Upper lobe of right lung (tissue), 1 donor: ENCODE measurements at regions not wholly inside any gene's neighbourhood (a gene's known extent, or its start where the extent isn't known, plus 50 kb on each side); places are given as distances from the start of the nearest gene placed in this dataset.

Source experiments
- ATAC-seq: fragments of 200-7000 bp; cut with Tn5 transposase; one replicate; pipeline ENCODE4 v1.9.1; 2020; ENCODE audit warnings: mild to moderate bottlenecking, moderate library complexity
- DNase-seq: peaks from one replicate; pipeline ENCODE4 v3.0.0-alpha.2; 2020
- H3K27ac ChIP-seq: fragments of 200-600 bp; one replicate; pipeline ENCODE4 v1.8.0; 2022
- H3K27me3 ChIP-seq: fragments of 200-600 bp; one replicate; pipeline ENCODE4 v1.8.0; 2022; ENCODE audit warnings: mild to moderate bottlenecking
- H3K36me3 ChIP-seq: fragments of 200-600 bp; one replicate; pipeline ENCODE4 v1.8.0; 2022
- H3K4me1 ChIP-seq: fragments of 200-600 bp; one replicate; pipeline ENCODE4 v1.8.0; 2022
- H3K4me3 ChIP-seq: fragments of 200-600 bp; one replicate; pipeline ENCODE4 v1.8.0; 2022; ENCODE audit warnings: mild to moderate bottlenecking
- H3K9me3 ChIP-seq: fragments of 200-600 bp; one replicate; pipeline ENCODE4 v1.8.0; 2022
- CTCF ChIP-seq: fragments of 200-600 bp; IDR thresholded peaks from one replicate; pipeline ENCODE4 v1.8.0; 2022; ENCODE audit warnings: antibody characterized with exemption
- intact Hi-C: fragments of 100-400 bp; cut with DNase I; formaldehyde crosslinking; loops from one replicate; pipeline ENCODE4 v1.11.0; 2022
- donor health status: DM: no; HTN: yes; CAD: no; lungs with severe emphysema.

- ATAC-seq: no peak
- intact Hi-C loops: no loop called here
Observed at GRCh38 chr4:142974328-142974727, 128.2 kb upstream of the INPP4B start.

GRCh38 chr4:142975618-142976017, 129.5 kb upstream of the INPP4B start:
- H3K4me3 ChIP-seq: no peak overlapping the region
- ATAC-seq: no peak
- H3K9me3 ChIP-seq: no peaks in the 10 kb centered on the region

More at GRCh38 chr4:142974328-142974727, 128.2 kb upstream of the INPP4B start:
- Histone ChIP-seq H3K27me3 (no peaks in the 10 kb centered on the region), H3K4me3 (no peak overlapping the region), H3K9me3 (no peaks in the 10 kb centered on the region), H3K27ac (no peak overlapping the region), H3K36me3 (no peaks in the 10 kb centered on the region), H3K4me1 (no peaks in the 10 kb centered on the region)
- no peak for TF ChIP-seq CTCF
- DNase-seq: no peak

GRCh38 chr4:142976482-142976881, 130.4 kb upstream of the INPP4B start:
- TF ChIP-seq CTCF: no peak
- H3K4me3 ChIP-seq: no peak overlapping the region
- H3K9me3 ChIP-seq: no peaks in the 10 kb centered on the region
- intact Hi-C loops: no loop called here
- H3K4me1 ChIP-seq: no peaks in the 10 kb centered on the region
- DNase-seq (no peak), ATAC-seq (no peak)
- no peaks in the 10 kb centered on the region for H3K27me3 ChIP-seq
- no peak overlapping the region for H3K27ac ChIP-seq
- no peaks in the 10 kb centered on the region for H3K36me3 ChIP-seq

More at GRCh38 chr4:142975618-142976017, 129.5 kb upstream of the INPP4B start:
- Histone ChIP-seq H3K4me1 (no peaks in the 10 kb centered on the region), H3K27me3 (no peaks in the 10 kb centered on the region), H3K36me3 (no peaks in the 10 kb centered on the region), H3K27ac (no peak overlapping the region)
- intact Hi-C loops: no loop called here
- no peak for TF ChIP-seq CTCF
- no peak for DNase-seq

GRCh38 chr4:142977182-142977581, 131.1 kb upstream of the INPP4B start:
- no peak for DNase-seq
- no peaks in the 10 kb centered on the region for H3K9me3 ChIP-seq
- no peaks in the 10 kb centered on the region for H3K4me1 ChIP-seq
- H3K4me3 ChIP-seq: no peak overlapping the region
- no peak overlapping the region for H3K27ac ChIP-seq
- TF ChIP-seq CTCF: no peak
- no peak for ATAC-seq
- no peaks in the 10 kb centered on the region for H3K36me3 ChIP-seq
- intact Hi-C loops: no loop called here
- no peaks in the 10 kb centered on the region for H3K27me3 ChIP-seq

GRCh38 chr4:142983065-142983464, 137.0 kb upstream of the INPP4B start:
- no peaks in the 10 kb centered on the region for H3K4me1 ChIP-seq
- H3K9me3 ChIP-seq: no peaks in the 10 kb centered on the region
- no peak overlapping the region for H3K27ac ChIP-seq
- H3K4me3 ChIP-seq: no peak overlapping the region
- no peak for DNase-seq
- H3K36me3 ChIP-seq: no peaks in the 10 kb centered on the region
- intact Hi-C loops: no loop called here
- no peaks in the 10 kb centered on the region for H3K27me3 ChIP-seq
- no peak for ATAC-seq
- no peak for TF ChIP-seq CTCF

- ATAC-seq (no peak), DNase-seq (no peak)
- intact Hi-C loops: no loop called here
- Histone ChIP-seq H3K36me3 (no peaks in the 10 kb centered on the region), H3K4me1 (no peaks in the 10 kb centered on the region), H3K9me3 (no peaks in the 10 kb centered on the region), H3K27me3 (no peaks in the 10 kb centered on the region), H3K4me3 (no peak overlapping the region), H3K27ac (no peak overlapping the region)
- TF ChIP-seq CTCF: no peak
Observed at GRCh38 chr4:142983589-142983988, 137.5 kb upstream of the INPP4B start.
